HG03558 (cell line): ENCODE measurements at regions not wholly inside any gene's neighbourhood (a gene's known extent, or its start where the extent isn't known, plus 50 kb on each side); places are given as distances from the start of the nearest gene placed in this dataset.

Source experiments
- ATAC-seq: cut with Tn5 transposase; IDR thresholded peaks from one replicate; pipeline ENCODE4 v1.9.1; 2021; ENCODE audit warnings: moderate number of reproducible peaks; ENCODE audit not compliant: unreplicated experiment; ENCODE audit errors: extremely low read depth

DNA sequence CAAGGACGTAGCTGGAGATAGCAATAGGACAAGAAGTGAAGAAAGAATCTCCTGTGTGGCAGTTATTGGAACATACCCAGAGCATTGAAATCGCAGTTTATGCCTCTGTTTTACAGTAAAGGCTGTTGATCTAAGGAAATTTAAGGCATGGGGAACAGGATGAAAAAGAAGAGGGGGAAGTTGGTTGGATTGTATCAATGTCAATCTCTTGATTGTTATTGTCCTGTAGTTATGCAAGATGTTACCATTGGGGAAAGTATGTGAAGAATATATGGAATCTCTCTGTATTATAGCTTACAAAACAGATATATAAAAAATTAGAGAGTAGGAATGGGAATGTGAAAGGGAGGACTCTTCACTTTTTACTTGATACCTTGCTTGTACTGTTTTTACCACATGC is 195.6 kb upstream of the NREP start:
- no peak for ATAC-seq

DNA sequence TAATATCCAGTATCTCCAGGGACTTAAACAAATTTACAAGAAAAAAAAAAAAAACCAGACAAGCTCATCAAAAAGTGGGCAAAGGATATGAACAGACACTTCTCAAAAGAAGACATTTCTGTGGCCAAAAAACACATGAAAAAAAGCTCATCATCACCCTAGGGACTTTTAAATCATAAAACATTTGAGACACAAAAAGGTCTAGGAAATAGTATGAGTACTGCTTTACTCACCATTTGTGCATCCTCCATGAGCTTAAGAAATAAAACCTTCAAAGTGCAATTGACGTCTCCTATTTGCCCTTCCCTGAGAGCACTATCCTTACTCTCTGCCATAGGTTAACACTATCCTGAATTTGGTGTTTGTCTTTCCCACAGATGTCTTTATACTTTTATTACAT is 193.7 kb upstream of the NREP start:
- no peak for ATAC-seq

DNA sequence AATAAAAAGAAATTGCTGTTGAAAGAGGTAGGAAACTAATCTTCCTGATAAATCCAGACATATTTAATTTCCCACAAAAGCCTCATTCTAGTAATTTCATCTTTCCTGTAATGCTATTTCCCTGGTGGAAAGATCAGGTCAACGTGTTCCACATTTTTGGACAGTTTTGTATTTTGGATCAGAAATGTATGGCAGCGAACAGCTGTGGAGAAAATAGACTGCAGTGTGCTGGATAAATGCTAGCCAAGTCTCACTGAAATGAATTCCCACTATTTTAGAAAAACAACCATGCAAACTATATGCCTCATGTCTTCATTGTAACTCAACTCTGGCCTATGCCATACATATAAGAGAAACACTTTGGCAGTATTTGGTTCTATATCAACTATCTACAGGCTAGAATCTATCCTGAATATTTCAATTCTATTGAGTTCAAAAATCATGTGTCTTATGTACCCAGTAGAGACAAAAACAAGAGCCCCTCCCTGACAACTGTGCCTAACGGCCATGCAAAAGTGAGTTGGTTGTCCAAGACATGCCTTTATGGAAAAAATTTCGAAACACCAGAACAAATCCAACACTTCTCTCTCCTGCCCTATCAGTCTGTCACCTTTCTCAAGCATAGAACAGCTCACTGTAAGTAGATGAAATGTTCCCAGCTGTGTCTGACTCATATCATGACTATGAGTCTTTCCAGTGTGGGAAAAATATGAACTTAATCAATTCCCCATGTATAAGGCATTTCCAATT is 191.3 kb upstream of the NREP start:
- ATAC-seq: no peak

DNA sequence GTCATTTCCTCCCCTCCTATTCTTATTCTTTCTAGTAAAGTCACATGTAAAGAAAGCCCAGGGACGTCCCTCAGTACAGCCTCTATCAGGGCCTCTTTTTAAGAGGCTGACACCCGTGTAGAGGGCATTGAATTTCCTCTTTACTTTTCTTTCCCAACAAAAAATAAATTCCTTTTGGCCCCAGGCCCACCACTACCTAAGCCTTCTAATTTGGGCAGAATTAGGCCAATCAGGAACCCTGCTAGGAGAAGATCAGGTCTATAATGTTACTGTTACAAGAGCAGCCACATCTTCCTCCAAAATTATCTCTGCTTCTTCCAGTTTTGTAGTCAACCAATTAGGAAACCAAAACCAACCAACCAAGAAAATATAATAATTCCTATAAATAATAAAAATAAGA is 189.6 kb upstream of the NREP start:
- no peak for ATAC-seq

DNA sequence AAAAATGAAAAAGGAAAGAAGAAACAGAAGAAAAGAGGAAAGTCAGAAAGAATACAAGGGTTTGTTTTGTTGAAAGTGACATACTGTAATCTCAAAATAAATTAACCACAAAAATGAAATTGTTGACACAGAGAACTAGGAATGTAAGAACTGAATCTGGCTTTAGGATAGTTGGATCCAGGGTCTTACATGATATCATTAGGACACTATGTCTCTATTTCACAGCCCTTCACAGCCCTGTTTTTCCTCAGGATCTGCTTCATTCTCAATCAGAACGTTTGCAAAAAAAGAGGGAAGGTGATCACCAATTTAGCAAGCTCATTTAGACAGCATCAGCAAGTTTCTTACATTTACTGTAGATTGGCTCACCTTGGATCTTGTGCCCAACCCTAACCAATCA is 188.5 kb upstream of the NREP start:
- ATAC-seq: no peak

DNA sequence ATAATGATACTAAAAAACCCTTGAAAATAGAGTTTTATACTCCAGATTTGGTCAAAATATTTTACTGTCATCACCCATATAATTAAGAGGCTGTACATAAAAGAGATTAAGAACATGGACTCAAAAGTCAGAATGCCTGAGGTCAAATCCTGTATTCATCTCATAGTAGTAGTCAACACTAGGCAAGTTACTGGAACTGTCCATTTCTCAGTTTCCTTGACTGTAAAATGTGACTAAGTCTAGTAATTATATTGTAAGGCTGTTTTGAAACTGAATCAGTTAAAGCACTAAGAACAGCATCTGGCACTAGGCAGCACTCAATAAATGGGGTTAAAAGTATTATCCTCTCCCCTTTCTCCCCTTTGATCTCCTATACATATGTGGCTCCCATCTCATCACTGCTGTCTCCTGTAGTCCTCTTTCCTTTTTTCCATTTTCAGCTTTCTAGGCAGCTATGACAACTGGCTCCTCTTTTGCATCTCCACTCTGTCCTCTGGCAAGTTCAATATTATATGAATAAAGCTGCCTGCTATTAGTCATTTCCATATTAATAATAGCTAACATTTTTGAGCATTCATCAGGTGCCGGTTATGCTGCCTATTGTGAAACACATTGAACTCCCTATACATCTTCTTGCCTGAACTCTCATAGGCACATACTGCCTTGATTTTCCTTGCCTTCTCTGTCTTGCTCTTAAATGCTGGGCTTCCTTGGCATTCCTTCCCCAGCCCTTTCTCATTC is 185.8 kb upstream of the NREP start:
- no peak for ATAC-seq

DNA sequence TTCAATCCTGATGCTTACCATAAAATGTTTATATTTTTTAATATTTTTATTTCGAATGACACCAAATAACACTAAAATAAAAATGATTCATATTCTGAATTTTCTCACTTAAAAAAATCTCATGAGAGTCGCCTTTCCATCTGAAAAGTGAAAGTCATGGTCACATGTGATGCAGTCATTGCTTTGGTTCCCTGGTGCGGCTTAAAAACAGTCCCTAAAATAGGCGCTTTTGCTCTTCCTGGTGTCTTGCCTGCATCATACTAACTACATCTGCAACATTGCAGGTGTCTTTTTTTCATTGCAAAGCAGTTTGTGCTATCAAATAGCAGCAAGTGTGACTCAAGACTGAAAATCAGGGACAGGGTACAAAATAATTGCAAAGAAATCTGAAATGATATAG is 185.2 kb upstream of the NREP start:
- ATAC-seq: no peak

DNA sequence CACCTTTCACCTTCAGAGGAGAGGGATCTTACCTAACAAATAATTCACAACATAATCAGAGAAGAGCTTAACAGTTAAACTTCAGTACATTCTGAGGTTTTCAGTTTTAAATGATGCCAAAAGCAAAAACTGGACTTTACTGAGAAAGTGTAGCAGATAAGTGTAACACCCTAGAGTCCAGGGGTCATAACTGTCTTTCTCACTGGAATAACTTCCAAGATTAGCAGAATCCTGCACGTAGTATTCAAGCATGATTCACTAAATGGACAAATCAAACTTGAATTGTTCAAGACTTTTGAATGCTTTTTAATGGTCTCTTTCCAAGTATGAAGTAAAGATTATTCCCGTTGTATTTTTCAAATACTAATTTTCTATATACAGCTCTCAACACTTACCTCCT is 180.1 kb upstream of the NREP start:
- ATAC-seq: no peak

DNA sequence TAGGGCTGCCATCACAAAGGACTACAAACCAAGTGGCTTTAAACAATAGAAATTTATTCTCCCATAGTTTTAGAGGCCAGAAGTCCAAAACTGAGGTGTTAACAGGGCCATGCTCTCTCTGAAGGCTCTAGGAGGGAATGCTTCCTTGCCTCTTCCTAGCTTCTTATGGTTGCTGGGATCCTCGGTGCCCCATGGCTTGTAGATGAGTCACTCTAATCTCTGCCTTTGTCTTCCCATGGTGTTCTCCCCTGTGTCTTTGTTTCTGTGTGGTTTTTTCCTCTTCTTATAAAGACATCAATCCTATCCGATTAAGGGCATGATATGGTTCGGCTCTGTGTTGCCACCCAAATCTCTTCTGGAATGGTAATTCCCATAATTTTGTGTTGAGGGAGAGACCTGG is 178.8 kb upstream of the NREP start:
- ATAC-seq: no peak

DNA sequence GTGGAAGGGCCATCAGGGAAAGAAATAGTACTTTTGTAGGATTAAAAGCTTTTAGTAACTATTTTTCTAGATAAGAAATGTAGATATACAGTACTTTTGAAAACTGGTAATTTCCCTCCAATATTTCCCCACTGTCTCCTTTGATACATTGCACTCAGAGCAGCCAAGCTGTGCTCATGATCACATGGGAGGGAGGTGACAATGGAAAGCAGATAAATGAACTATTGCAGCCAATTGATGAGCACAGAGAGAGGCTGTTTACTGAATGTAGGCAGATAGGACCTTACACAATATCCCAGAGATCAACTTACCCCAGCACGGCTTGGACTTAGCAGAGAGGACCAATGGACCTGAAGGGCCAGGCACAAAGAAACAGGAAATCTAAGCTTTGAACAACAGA is 178.0 kb upstream of the NREP start:
- no peak for ATAC-seq

DNA sequence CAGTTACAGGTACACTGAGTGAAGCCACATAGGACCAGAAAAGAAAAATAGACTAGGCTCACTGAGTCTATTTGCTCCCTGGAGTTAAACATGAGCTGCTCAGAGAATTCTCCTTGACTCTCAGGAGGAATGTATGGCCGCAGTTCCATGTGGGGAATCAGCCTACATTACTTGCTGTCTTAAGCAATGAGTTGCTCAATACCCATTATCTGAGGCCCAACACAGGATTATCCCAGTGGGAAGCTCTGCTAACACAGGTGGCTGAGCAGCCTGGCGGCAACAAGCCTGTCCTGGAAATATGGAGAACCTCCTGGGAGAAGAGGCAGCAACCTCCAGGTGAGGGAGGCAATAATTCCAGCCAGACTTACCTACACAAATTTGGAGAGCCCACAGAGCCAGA is 177.5 kb upstream of the NREP start:
- ATAC-seq: no peak

DNA sequence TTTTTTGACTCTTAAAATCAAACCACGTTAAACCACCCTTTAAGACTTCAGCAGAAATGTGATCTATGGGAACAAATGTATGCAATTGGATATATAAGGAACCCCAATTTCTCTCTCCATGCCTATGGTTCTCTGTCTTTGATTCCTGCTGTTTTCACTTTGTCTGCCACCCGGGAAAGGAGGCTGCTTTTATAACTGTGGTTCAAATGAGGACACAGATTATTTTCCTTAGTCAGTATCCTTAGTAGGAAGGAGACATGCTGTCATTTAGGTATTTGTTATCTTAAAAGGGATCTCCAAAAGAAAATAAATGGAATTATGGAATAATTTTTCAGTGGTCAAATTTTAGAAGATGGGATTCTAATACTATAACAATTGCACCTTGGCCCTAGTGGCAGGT is 176.1 kb upstream of the NREP start:
- no peak for ATAC-seq

DNA sequence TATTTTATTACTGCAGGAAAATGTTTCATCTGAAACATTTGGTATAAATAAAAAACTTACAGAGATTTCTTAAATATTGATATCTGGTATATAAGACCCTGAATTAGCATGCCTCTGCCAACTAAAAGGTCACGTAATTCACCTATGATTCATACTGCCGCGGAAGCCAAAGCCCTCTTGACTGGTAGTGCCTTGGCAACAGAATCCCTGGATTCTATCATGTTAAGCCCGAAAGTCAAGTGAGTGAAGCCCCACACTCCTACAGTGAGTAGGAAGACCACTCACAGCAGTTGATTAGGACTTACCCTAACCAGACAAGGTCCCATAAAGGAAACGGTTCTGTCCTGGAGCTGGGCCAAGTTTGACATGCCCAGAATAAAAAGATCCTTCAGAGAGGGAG is 175.6 kb upstream of the NREP start:
- no peak for ATAC-seq

DNA sequence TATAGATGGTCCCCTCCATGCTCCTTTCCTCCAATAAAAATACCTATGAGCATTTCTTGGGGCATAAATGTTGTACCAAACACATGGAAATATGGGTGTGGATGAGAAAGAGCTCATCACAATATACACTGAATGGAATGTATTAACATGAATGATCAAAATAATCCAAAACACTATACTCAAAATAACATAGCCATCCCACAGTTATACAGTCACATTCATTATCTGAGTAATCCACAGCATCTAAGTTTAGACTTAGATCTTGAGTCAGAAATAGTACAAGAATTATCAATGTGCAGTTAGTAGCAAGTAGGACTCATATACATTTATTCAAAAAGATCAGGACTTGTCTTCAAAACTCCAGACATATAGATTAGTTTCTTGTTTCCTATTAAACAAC is 175.2 kb upstream of the NREP start:
- ATAC-seq: no peak

DNA sequence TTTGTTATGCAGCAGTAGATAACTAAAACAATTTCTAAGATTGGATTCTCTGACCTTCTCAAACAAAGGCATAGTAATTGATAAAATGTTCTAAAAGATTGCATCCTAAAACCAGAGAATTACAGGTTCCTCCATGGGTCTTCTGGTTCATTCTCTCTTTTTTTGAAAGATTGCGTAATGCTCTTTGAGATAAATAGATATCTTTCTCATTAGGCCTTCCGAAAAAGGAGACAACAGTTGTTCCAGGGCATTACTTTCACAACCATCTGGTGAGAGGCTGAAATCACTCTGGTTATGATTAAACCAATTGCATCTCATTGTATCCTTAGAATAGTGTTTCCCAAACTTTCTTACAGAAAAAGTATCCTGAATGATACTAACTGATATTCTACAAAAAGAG is 174.7 kb upstream of the NREP start:
- ATAC-seq: no peak

DNA sequence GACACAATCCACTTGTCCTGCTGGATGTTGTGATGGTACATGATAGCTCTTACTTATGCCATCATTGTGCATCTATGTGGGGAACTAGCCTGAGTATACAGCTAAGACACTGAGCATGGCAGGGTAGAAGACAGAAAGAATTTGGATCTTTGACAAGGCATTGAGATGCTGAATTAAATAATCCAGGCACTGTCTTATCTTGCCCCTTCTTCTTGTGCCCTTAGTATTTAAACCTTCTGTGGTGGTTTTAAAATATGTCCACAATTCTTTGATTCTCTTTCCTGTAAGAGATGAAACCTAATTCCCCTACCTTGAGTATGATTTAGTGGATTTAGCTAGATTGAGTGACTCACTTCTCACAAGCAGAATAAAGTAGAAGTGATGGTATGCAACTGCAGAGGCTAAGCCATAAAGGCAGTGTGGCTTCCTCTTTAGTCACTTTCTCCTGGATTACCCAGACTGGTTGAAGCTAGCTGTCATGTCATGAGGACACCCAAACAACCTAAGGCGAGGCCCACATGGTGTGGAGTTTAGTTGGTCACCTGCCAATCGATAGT is 174.0 kb upstream of the NREP start:
- ATAC-seq: no peak

DNA sequence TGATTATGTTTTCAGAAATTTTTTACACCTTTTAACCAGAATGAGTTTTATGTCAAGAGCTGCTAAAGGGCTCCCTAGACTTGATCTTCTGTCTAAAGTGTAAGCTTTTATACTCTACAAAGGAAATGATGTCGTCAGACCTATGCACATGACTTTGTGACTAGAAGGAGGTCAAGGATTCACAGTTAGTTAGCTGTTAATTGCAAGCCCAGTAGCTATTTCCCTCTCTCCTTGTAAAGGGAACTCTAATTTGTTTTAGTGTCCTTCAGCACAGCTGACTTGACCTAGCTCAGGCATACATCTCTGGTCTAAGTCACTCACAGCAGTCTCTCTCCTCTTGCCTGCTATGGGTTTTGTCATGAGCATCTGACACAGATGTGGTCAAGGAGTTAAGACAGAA is 173.5 kb upstream of the NREP start:
- ATAC-seq: no peak

DNA sequence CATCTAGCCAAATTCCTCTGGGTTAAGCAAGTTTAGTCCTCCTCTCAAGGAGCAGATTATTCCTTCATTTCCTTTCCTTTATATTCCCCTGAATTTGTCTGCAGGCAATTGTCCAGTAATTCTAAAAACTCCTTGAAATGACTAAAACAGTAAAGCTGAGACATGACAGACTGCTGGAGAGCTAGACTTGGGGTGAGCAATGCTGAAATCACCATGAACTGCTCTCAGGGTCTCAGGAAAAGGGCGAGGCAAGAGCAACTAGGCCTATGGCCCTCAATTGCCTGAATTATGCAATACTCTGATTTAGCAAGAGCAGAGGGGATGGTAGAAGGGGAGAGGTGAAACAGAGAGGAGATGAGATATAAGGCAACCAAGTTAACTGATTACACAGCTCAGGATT is 172.9 kb upstream of the NREP start:
- ATAC-seq: no peak

DNA sequence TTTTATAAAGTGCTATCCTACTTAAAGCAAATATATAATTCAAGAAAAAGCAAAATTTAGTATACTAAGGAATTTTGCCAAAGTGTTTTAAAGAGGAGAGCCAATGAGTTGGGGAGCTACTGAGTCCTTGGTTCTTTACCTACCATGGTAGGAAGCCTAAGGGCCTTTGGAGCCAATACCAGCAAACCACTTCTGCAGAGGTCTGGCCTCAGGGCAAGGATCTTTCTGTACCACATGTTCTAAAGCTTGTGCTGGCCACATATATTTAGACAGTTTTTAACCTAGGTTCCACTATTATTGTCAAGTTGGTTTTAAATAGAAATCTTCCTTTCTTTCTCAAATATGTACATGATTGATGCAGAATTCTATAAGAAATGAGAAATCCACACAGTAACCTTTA is 172.3 kb upstream of the NREP start:
- ATAC-seq: no peak

DNA sequence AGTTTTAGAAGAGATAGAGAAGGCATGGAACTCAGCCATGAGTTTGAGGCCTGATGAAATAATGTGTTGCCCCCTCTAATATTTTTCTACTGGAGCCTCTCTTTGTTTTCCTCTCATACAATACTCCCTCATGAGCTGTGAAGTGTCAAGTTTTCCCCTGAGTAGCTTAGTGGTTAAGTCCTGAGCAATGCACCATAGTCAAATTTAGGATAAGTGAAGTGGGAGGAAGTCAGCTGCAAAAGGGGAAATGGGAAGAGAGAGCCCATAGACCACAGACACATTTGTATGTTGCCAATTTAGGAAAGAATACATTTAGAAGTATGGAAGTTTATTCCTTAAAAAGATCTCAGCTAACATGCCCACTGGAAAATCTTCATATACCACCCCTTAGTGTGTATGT is 171.5 kb upstream of the NREP start:
- no peak for ATAC-seq

DNA sequence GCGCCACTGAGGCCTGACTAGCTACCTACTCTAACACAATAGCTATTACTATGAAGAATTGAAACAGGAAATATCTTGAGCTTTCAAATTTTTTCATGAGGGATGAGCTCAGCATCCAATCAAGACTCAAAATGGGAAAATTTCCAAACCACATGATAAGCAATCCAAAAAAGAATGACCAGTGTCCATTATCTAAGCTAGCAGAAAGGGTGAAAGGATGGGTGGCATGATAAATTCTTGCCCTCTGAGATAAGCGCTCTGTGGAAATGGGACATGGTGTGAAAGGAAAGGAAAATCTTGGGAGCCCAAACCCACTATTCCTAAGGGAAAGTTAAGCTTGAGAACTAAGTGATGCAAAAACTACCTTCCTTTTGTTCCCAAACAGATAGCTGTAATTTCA is 170.2 kb upstream of the NREP start:
- no peak for ATAC-seq

DNA sequence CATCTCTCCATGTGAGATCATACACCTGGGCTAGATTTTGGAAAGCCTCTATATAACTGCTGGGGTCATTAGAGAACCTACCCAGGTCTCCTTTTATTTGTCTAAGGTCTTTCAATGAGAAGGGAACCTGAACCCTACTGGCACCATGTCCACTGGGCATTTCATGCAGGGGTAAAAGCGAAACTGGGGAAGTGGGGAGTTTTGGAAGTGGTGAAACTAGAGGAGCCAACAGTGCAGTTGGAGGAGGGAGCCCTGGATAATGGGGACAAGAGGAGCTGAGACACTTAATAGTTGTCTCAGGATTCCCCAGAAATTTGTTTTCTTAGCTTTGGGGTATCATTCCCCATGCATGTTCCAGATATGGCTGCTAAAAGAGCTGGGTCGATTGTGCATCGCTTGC is 169.0 kb upstream of the NREP start:
- ATAC-seq: no peak
